ENCODE measurements at regions not wholly inside any gene's neighbourhood (a gene's known extent, or its start where the extent isn't known, plus 50 kb on each side); places are given as distances from the start of the nearest gene placed in this dataset.

GRCh38 chr3:152706991-152707713, 127.8 kb upstream of the P2RY1 start:
- no peak for TF ChIP-seq CTCF (IDR thresholded peaks at IDR 0.05)
- TF ChIP-seq POLR2A (IDR thresholded peaks at IDR 0.05): no peak
